H1 (cell line): ENCODE measurements at regions not wholly inside any gene's neighbourhood (a gene's known extent, or its start where the extent isn't known, plus 50 kb on each side); places are given as distances from the start of the nearest gene placed in this dataset.

ENCODE experiments used
- CTCF ChIA-PET: fragments of 300-600 bp; sonication (Branson Sonifier 250); formaldehyde crosslinking; loops from one replicate; lab custom pipeline; 2021; ENCODE audit not compliant: partially characterized antibody; lab: Charles Lee
- POLR2A ChIA-PET: fragments of 300-600 bp; sonication (Branson Sonifier 250); formaldehyde crosslinking; loops from one replicate; lab custom pipeline; 2021; ENCODE audit warnings: inconsistent platforms; ENCODE audit not compliant: partially characterized antibody; lab: Charles Lee
- DNase-seq, 2 experiments: peaks; one replicate each; pipeline versions ENCODE4 v3.0.0 to v3.0.0-alpha.2; 2010 to 2022; ENCODE audit warnings: low spot score in 2 of 2, low read depth in 1 of 2, mixed read lengths in 1 of 2
- FAIRE-seq: peaks from 2 replicates; lab custom pipeline; 2011; peaks lifted over from hg19 to GRCh38; lab: Jason Lieb, UNC
- H2AFZ ChIP-seq: 2 replicates; pipeline ENCODE4 v1.8.1; 2012; ENCODE audit warnings: low read length, inconsistent platforms
- H2AK5ac ChIP-seq: 2 replicates; pipeline ENCODE4 v1.6.1; 2013; ENCODE audit warnings: low read depth, low read length
- H2BK120ac ChIP-seq: replicated peaks from 2 replicates; pipeline ENCODE3; 2013; ENCODE audit warnings: low read depth, low read length, inconsistent platforms
- H2BK12ac ChIP-seq: 2 replicates; pipeline ENCODE4 v1.6.1; 2013; ENCODE audit warnings: low read depth, low read length
- H2BK15ac ChIP-seq: 2 replicates; pipeline ENCODE4 v1.6.1; 2013; ENCODE audit warnings: low read length
- H2BK20ac ChIP-seq: 2 replicates; pipeline ENCODE4 v1.6.1; 2013; ENCODE audit warnings: low read length
- H2BK5ac ChIP-seq: 2 replicates; pipeline ENCODE4 v1.6.1; 2013; ENCODE audit warnings: low read depth, low read length
- H3K14ac ChIP-seq: 2 replicates; pipeline ENCODE4 v1.6.1; 2013; ENCODE audit warnings: inconsistent platforms; ENCODE audit not compliant: insufficient read length
- H3K18ac ChIP-seq: 2 replicates; pipeline ENCODE4 v1.6.1; 2013; ENCODE audit warnings: low read length; ENCODE audit errors: extremely low read depth
- H3K23ac ChIP-seq: 2 replicates; pipeline ENCODE4 v1.6.1; 2013; ENCODE audit warnings: inconsistent platforms; ENCODE audit not compliant: insufficient read length
- H3K23me2 ChIP-seq: 2 replicates; pipeline ENCODE4 v1.6.1; 2013; ENCODE audit warnings: low read depth, low read length
- H3K27ac ChIP-seq: 2 replicates; pipeline ENCODE4 v1.6.1; 2011; ENCODE audit warnings: low read depth, low read length, inconsistent platforms
- H3K27me3 ChIP-seq, 4 experiments: replicated peaks in 1 of 4; 1 replicate in 1 of 4; 2 replicates in 3 of 4; pipeline versions ENCODE4 v1.6.1 to v1.8.1; 2011 to 2013; ENCODE audit warnings: low read length in 3 of 4, mild to moderate bottlenecking in 3 of 4, inconsistent platforms in 2 of 4, mixed read lengths in 2 of 4, moderate library complexity in 1 of 4; ENCODE audit not compliant: control insufficient read depth in 3 of 4, insufficient read depth in 3 of 4; ENCODE audit errors: extremely low read depth in 1 of 4
- H3K36me3 ChIP-seq, 4 experiments: 2 replicates each; pipeline versions ENCODE4 v1.6.1 to v1.8.1; 2011 to 2013; ENCODE audit warnings: mild to moderate bottlenecking in 4 of 4, low read length in 3 of 4, moderate library complexity in 2 of 4, control low read depth in 1 of 4, inconsistent platforms in 1 of 4; ENCODE audit not compliant: insufficient read depth in 4 of 4, control insufficient read depth in 2 of 4
- H3K4ac ChIP-seq: replicated peaks from 2 replicates; pipeline ENCODE3; 2013; ENCODE audit warnings: low read length, low read depth, mixed read lengths, inconsistent platforms; ENCODE audit not compliant: insufficient read length
- H3K4me1 ChIP-seq, 4 experiments: replicated peaks in 1 of 4; 1 replicate in 1 of 4; 2 replicates in 3 of 4; pipeline versions ENCODE4 v1.6.1 to v1.8.1; 2011 to 2013; ENCODE audit warnings: low read length in 3 of 4, inconsistent platforms in 2 of 4, mixed read lengths in 1 of 4; ENCODE audit not compliant: insufficient read depth in 4 of 4, control insufficient read depth in 3 of 4
- H3K4me2 ChIP-seq, 2 experiments: 2 replicates each; pipeline versions ENCODE4 v1.6.1 to v1.8.1; 2011 to 2013; ENCODE audit warnings: low read depth in 2 of 2, low read length in 2 of 2, control low read depth in 1 of 2, inconsistent platforms in 1 of 2, mild to moderate bottlenecking in 1 of 2; ENCODE audit not compliant: insufficient read depth in 1 of 2
- H3K4me3 ChIP-seq, 4 experiments: fragments of 200-600, 300-600 bp in 1 of 4; sonication (generic), shearing (Covaris generic), sonication (Bioruptor Twin) in 1 of 4; 2 replicates each; pipeline versions ENCODE4 v1.5.1 to v1.8.1; 2011 to 2016; ENCODE audit warnings: low read length in 4 of 4, low read depth in 3 of 4, control low read depth in 2 of 4, inconsistent platforms in 2 of 4, mild to moderate bottlenecking in 2 of 4, mixed read lengths in 1 of 4, moderate library complexity in 1 of 4; ENCODE audit not compliant: insufficient read depth in 2 of 4; ENCODE audit errors: extremely low read depth in 1 of 4
- H3K56ac ChIP-seq: replicated peaks from 2 replicates; pipeline ENCODE3; 2013; ENCODE audit warnings: low read depth, mild to moderate bottlenecking, mixed read lengths, low read length, inconsistent platforms; ENCODE audit not compliant: insufficient read length
- H3K79me1 ChIP-seq: 2 replicates; pipeline ENCODE4 v1.6.1; 2013; ENCODE audit warnings: low read depth, low read length, control low read depth
- H3K79me2 ChIP-seq, 2 experiments: 2 replicates each; pipeline versions ENCODE4 v1.6.1 to v1.8.1; 2012 to 2013; ENCODE audit warnings: low read length in 2 of 2, mild to moderate bottlenecking in 2 of 2, inconsistent platforms in 1 of 2; ENCODE audit not compliant: insufficient read depth in 2 of 2, control insufficient read depth in 1 of 2
- H3K9ac ChIP-seq, 4 experiments: replicated peaks in 1 of 4; 1 replicate in 1 of 4; 2 replicates in 3 of 4; pipeline versions ENCODE4 v1.6.1 to v1.8.1; 2011 to 2013; ENCODE audit warnings: low read depth in 3 of 4, low read length in 3 of 4, control low read depth in 2 of 4, mild to moderate bottlenecking in 2 of 4, moderate library complexity in 2 of 4, inconsistent platforms in 1 of 4; ENCODE audit errors: extremely low read depth in 1 of 4
- H3K9me3 ChIP-seq, 2 experiments: 2 replicates each; pipeline versions ENCODE4 v1.6.1 to v1.8.1; 2012 to 2013; ENCODE audit warnings: mild to moderate bottlenecking in 2 of 2, moderate library complexity in 2 of 2, control low read depth in 1 of 2, inconsistent platforms in 1 of 2, low read depth in 1 of 2, low read length in 1 of 2, mixed read lengths in 1 of 2; ENCODE audit not compliant: insufficient read depth in 2 of 2
- H4K20me1 ChIP-seq, 2 experiments: replicated peaks in 1 of 2; 2 replicates each; pipeline versions ENCODE3 to v1.8.1; 2011 to 2013; ENCODE audit warnings: inconsistent platforms in 2 of 2, low read length in 2 of 2, mild to moderate bottlenecking in 1 of 2; ENCODE audit not compliant: insufficient read depth in 2 of 2, control insufficient read depth in 1 of 2
- H4K5ac ChIP-seq: 2 replicates; pipeline ENCODE4 v1.6.1; 2013; ENCODE audit warnings: low read length, low read depth, mixed read lengths, inconsistent platforms; ENCODE audit not compliant: insufficient read length
- H4K8ac ChIP-seq: 2 replicates; pipeline ENCODE4 v1.8.0; 2013; ENCODE audit warnings: mild to moderate bottlenecking, moderate library complexity, low read length, inconsistent platforms; ENCODE audit not compliant: insufficient read depth; ENCODE audit errors: extremely low read depth
- H4K91ac ChIP-seq: replicated peaks from 2 replicates; pipeline ENCODE3; 2013; ENCODE audit warnings: low read length, mixed read lengths, inconsistent platforms; ENCODE audit not compliant: insufficient read length
- CBX5 ChIP-seq: fragments of 300-800, 300-1000 bp; sonication (generic); IDR thresholded peaks from 2 replicates; pipeline ENCODE4 v1.7.1; 2016; ENCODE audit warnings: antibody characterized with exemption, low read length, low read depth
- SIX5 ChIP-seq: IDR thresholded peaks from 2 replicates; pipeline ENCODE4 v1.6.1; 2011; ENCODE audit warnings: mild to moderate bottlenecking, low read depth, low read length
- SP1 ChIP-seq: IDR thresholded peaks from 2 replicates; pipeline ENCODE4 v1.6.1; 2011; ENCODE audit warnings: low read depth, low read length
- WGBS, 2 experiments: shearing (Covaris generic) in 1 of 2; methylation state at CpG; one replicate each; pipeline versions ENCODE4 v1.1.6 to v1.1.7; 2013 to 2015; ENCODE audit warnings: low lambda C conversion rate in 2 of 2, mixed read lengths in 2 of 2, inconsistent platforms in 1 of 2, low coverage in 1 of 2, missing lambda C conversion rate in 1 of 2; ENCODE audit not compliant: insufficient replicate concordance in 2 of 2, insufficient coverage in 1 of 2, insufficient read length in 1 of 2; ENCODE audit errors: extremely low coverage in 1 of 2, missing lambda C conversion rate in 1 of 2; 5-methylcytosine and 5-hydroxymethylcytosine counted together

GRCh38 chr2:8536686-8537561 is 144.9 kb upstream of the ID2 start:
- 92% methylated on average over 16 of the region's 16 CpGs; no CpG with 5 or more reads in 1 of the 2 experiments for WGBS, 2 experiments
- Histone ChIP-seq H4K5ac (no peak overlapping the region), H2AK5ac (no peak overlapping the region), H2BK20ac (no peak overlapping the region), H3K18ac (no peak overlapping the region), H3K9me3 (no peaks in the 10 kb centered on the region), H4K20me1 (no peaks in the 10 kb centered on the region), H3K79me1 (no peaks in the 10 kb centered on the region), H3K56ac (no peak overlapping the region), H3K14ac (no peak overlapping the region), H3K79me2 (no peaks in the 10 kb centered on the region), H3K4me1 (peaks cover 0 to 6% (median 0%) of the 10 kb centered on the region in 4 experiments; a peak in 1 of 7 replicates), H3K27ac (no peak overlapping the region), H2BK120ac (no peak overlapping the region), H2BK12ac (no peak overlapping the region), H4K8ac (no peak overlapping the region), H3K23ac (no peak overlapping the region), H4K91ac (no peak overlapping the region), H3K9ac (no peak overlapping the region), H2AFZ (no peak overlapping the region), H3K4ac (no peak overlapping the region), H3K27me3 (no peaks in the 10 kb centered on the region), H3K4me2 (no peak overlapping the region), H3K4me3 (no peak overlapping the region), H3K23me2 (no peaks in the 10 kb centered on the region), H3K36me3 (no peaks in the 10 kb centered on the region), H2BK5ac (no peak overlapping the region), H2BK15ac (no peak overlapping the region)
- CTCF ChIA-PET: interaction anchor here (0.9 to 2.0 kb wide), 6 partner anchors 10 to 288 kb away, joined by 3 to 5 read pairs (median 3); no protein-coding TSS in a partner anchor
- POLR2A ChIA-PET: interaction anchor here (1.2 kb wide), 1 partner anchor 145 kb away, joined by 5 read pairs; the partner anchor contains the start of gene ID2
- TF ChIP-seq SIX5 (no peak), CBX5 (no peak), SP1 (no peak)
- DNase-seq (no peak), FAIRE-seq (no peak)
